Fibroblast of lung (primary cell): ENCODE measurements at regions not wholly inside any gene's neighbourhood (a gene's known extent, or its start where the extent isn't known, plus 50 kb on each side); places are given as distances from the start of the nearest gene placed in this dataset.

Source experiments
- DNase-seq, 2 donors: peaks; one replicate each; pipeline versions ENCODE4 v3.0.0 to v3.0.0-alpha.2; 2010; ENCODE audit warnings: low read depth in 2 of 2
- H2AFZ ChIP-seq: 2 replicates; pipeline ENCODE4 v1.5.1; 2012; ENCODE audit warnings: low read length, control low read depth, inconsistent platforms
- H3K27ac ChIP-seq: 2 replicates; pipeline ENCODE4 v1.5.1; 2011; ENCODE audit warnings: low read length, control low read depth; ENCODE audit not compliant: insufficient read depth
- H3K27me3 ChIP-seq: 2 replicates; pipeline ENCODE4 v1.5.1; 2011; ENCODE audit warnings: mild to moderate bottlenecking, low read length; ENCODE audit not compliant: control insufficient read depth, insufficient read depth
- H3K36me3 ChIP-seq: 2 replicates; pipeline ENCODE4 v1.5.1; 2011; ENCODE audit warnings: low read length; ENCODE audit not compliant: control insufficient read depth, insufficient read depth
- H3K4me1 ChIP-seq: 2 replicates; pipeline ENCODE4 v1.5.1; 2011; ENCODE audit warnings: low read length; ENCODE audit not compliant: control insufficient read depth, insufficient read depth; ENCODE audit errors: extremely low read depth
- H3K4me2 ChIP-seq: 2 replicates; pipeline ENCODE4 v1.5.1; 2011; ENCODE audit warnings: low read length, control low read depth; ENCODE audit not compliant: insufficient read depth; ENCODE audit errors: extremely low read depth
- H3K4me3 ChIP-seq, 4 experiments: fragments of 200-600 bp in 1 of 4; sonication (generic) in 1 of 4; replicated peaks in 1 of 4; 2 replicates each; pipeline ENCODE4 v1.5.1; 2011 to 2016; ENCODE audit warnings: low read length in 4 of 4, low read depth in 3 of 4, mild to moderate bottlenecking in 3 of 4, control low read depth in 2 of 4, inconsistent platforms in 1 of 4, mixed read lengths in 1 of 4; ENCODE audit not compliant: insufficient read depth in 1 of 4; ENCODE audit errors: control extremely low read depth in 1 of 4
- H3K79me2 ChIP-seq: 2 replicates; pipeline ENCODE4 v1.5.1; 2012; ENCODE audit warnings: mild to moderate bottlenecking, low read length, inconsistent platforms; ENCODE audit not compliant: control insufficient read depth, insufficient read depth
- H3K9ac ChIP-seq: 2 replicates; pipeline ENCODE4 v1.5.1; 2011; ENCODE audit warnings: mild to moderate bottlenecking, low read length, control low read depth; ENCODE audit not compliant: insufficient read depth
- H3K9me3 ChIP-seq: 2 replicates; pipeline ENCODE4 v1.5.1; 2012; ENCODE audit warnings: low read depth, low read length; ENCODE audit not compliant: control insufficient read depth, insufficient read depth
- H4K20me1 ChIP-seq: 2 replicates; pipeline ENCODE4 v1.5.1; 2011; ENCODE audit warnings: low read length; ENCODE audit not compliant: control insufficient read depth, insufficient read depth; ENCODE audit errors: extremely low read depth
- EZH2 ChIP-seq: IDR thresholded peaks from 2 replicates; pipeline ENCODE4 v1.5.1; 2012; ENCODE audit warnings: low read length, control low read depth, mild to moderate bottlenecking; ENCODE audit errors: missing control alignments
- TF ChIP-seq, protein P1 (sequence below), 2 donors: IDR thresholded peaks in 1 of 2; conservative IDR thresholded peaks in 1 of 2; 1 replicate in 1 of 2; 2 replicates in 1 of 2; pipeline ENCODE4 v1.5.1; 2011 to 2012; ENCODE audit warnings: low read length in 2 of 2, control low read depth in 1 of 2, inconsistent platforms in 1 of 2, low read depth in 1 of 2, mild to moderate bottlenecking in 1 of 2

DNA sequence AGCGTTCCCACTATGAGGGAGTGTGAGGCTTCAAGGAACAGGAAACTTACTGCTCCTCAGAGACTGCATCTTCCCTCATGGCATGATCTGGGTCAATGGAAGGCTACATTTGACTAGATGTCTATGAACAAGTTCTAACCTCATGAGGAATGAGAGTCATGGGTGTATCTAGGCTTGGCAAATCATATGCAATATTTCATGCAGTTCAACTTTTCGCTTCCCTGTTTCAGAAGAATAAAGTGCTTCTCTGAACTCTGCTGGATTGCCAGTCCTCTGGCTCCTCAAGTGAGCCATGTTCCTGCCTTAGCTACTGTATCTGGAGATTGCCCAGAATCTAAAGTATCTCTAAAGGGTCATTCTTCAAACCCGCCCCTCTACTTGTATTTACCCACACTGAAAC is 54.3 kb upstream of the SEMA3A start:
- no peak overlapping the region for H3K4me2 ChIP-seq
- H3K4me3 ChIP-seq = no peak overlapping the region
- H3K27me3 ChIP-seq = no peaks in the 10 kb centered on the region
- H3K27ac ChIP-seq = no peak overlapping the region
- peaks cover 2% of the 10 kb centered on the region for H3K4me1 ChIP-seq
- H3K36me3 ChIP-seq = no peaks in the 10 kb centered on the region
- peak overlapping the region; percentile 67 for H2AFZ ChIP-seq
- no peak overlapping the region for H3K9ac ChIP-seq
- no peaks in the 10 kb centered on the region for H3K9me3 ChIP-seq
- no peaks in the 10 kb centered on the region for H3K79me2 ChIP-seq
- H4K20me1 ChIP-seq = no peaks in the 10 kb centered on the region
- DNase-seq = no peak
- TF ChIP-seq EZH2 = no peak
- TF ChIP-seq, protein P1, sequence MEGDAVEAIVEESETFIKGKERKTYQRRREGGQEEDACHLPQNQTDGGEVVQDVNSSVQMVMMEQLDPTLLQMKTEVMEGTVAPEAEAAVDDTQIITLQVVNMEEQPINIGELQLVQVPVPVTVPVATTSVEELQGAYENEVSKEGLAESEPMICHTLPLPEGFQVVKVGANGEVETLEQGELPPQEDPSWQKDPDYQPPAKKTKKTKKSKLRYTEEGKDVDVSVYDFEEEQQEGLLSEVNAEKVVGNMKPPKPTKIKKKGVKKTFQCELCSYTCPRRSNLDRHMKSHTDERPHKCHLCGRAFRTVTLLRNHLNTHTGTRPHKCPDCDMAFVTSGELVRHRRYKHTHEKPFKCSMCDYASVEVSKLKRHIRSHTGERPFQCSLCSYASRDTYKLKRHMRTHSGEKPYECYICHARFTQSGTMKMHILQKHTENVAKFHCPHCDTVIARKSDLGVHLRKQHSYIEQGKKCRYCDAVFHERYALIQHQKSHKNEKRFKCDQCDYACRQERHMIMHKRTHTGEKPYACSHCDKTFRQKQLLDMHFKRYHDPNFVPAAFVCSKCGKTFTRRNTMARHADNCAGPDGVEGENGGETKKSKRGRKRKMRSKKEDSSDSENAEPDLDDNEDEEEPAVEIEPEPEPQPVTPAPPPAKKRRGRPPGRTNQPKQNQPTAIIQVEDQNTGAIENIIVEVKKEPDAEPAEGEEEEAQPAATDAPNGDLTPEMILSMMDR (conservative IDR thresholded peaks at IDR 0.05 in 1 of 2, IDR thresholded peaks at IDR 0.05 in 1 of 2; ENCODE audit: low read depth in 1 of 2, low read length in 2 of 2) = no peak

DNA sequence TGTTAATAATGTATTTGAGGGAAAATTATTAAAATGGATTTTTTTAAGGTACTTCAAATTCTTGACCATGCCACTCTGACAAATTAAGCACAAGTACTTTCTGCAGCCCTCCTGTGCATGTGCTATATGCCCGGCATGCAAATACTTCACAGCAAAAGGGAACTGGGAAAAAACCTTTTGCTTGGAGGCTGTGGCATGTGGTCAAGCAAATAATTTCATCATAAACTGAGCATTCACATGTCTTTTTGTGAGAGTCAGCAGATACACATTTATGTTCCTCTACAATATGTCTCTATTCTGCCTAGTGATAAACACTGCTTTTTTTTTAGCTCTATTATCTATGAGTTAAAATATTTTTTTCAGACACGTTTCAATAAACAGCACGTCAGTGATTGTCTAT is 53.7 kb upstream of the SEMA3A start:
- no peak overlapping the region for H3K9ac ChIP-seq
- TF ChIP-seq EZH2 = no peak
- TF ChIP-seq, protein P1 (conservative IDR thresholded peaks at IDR 0.05 in 1 of 2, IDR thresholded peaks at IDR 0.05 in 1 of 2; ENCODE audit: low read depth in 1 of 2, low read length in 2 of 2) = no peak
- peaks cover 2% of the 10 kb centered on the region for H3K4me1 ChIP-seq
- peak; percentile 47 to 53 for DNase-seq
- H3K9me3 ChIP-seq = no peaks in the 10 kb centered on the region
- no peaks in the 10 kb centered on the region for H3K36me3 ChIP-seq
- no peaks in the 10 kb centered on the region for H3K79me2 ChIP-seq
- no peak overlapping the region for H2AFZ ChIP-seq
- H3K4me3 ChIP-seq = no peak overlapping the region
- H3K27me3 ChIP-seq = no peaks in the 10 kb centered on the region
- H3K4me2 ChIP-seq = no peak overlapping the region
- H4K20me1 ChIP-seq = no peaks in the 10 kb centered on the region
- no peak overlapping the region for H3K27ac ChIP-seq

DNA sequence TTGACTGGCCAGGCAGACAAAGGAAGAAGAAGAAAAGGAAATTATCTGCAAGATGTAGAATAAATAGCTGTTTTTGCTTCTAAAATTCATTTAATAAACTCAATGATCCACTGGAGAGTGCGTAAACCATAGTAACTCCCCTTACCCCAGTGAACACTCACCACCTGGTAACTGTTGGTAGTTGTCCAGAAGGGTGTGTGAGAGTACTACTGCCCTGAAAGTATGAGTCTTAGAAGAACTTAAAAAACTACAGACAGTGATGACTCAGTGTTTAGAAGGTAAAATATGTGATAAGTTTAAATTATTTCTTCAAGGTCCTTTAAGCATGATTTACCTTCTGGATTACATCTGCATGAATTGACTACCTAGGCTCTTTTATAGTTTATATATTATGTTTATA is 53.0 kb upstream of the SEMA3A start:
- DNase-seq = peak; percentile 69 to 90
- no peak overlapping the region for H2AFZ ChIP-seq
- H3K79me2 ChIP-seq = no peaks in the 10 kb centered on the region
- no peaks in the 10 kb centered on the region for H3K36me3 ChIP-seq
- H3K9ac ChIP-seq = no peak overlapping the region
- no peak for TF ChIP-seq EZH2
- TF ChIP-seq, protein P1 (conservative IDR thresholded peaks at IDR 0.05 in 1 of 2, IDR thresholded peaks at IDR 0.05 in 1 of 2; ENCODE audit: low read depth in 1 of 2, low read length in 2 of 2) = no peak
- H3K9me3 ChIP-seq = no peaks in the 10 kb centered on the region
- H3K4me2 ChIP-seq = no peak overlapping the region
- no peaks in the 10 kb centered on the region for H4K20me1 ChIP-seq
- no peak overlapping the region for H3K27ac ChIP-seq
- H3K4me3 ChIP-seq = no peak overlapping the region
- H3K27me3 ChIP-seq = no peaks in the 10 kb centered on the region
- H3K4me1 ChIP-seq = peaks cover 2% of the 10 kb centered on the region
